ENCODE measurements at regions not wholly inside any gene's neighbourhood (a gene's known extent, or its start where the extent isn't known, plus 50 kb on each side); places are given as distances from the start of the nearest gene placed in this dataset.
"Not testable (repeated sequence)": the region's sequence is repeated elsewhere in the genome, so short reads cannot be mapped to it uniquely, and the experiment has no call there.

- ATAC-seq; H3K9me3 ChIP-seq; H3K36me3 ChIP-seq; H3K27ac ChIP-seq; intact Hi-C loops (cut with DNase I); H3K4me3 ChIP-seq; DNase-seq; H3K27me3 ChIP-seq; H3K4me1 ChIP-seq: not testable (repeated sequence)
- 51 to 69% (median 53%) methylated on average over 5 of the region's 5 CpGs for WGBS, 4 donors
Observed at GRCh38 chr16:33643698-33644381, 184.4 kb downstream of the TP53TG3F start.

DNA sequence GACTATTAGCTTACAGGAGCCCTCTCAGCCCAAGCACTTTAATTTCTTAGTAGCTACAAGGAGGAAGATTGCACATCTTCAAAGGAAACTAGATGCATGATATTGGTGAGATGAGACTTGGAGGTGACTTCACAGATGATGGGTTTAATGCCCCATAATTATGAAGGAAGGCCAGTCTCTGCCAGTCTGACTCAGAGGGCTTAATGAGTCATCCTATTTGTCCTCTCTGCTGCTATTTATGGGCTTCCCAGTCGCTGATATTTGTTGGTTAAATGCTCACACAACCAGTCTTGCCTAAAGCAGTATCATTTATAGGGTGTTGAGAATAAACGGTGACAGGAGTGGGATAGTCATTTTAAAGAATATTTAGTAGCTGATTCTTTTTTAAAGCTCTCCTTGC is 187.0 kb downstream of the TP53TG3F start:
- WGBS, 4 donors, result 22 to 41% (median 36%) methylated on average over 2 of the region's 2 CpGs
- H3K4me3 ChIP-seq; intact Hi-C loops (cut with DNase I); H3K4me1 ChIP-seq; DNase-seq; H3K27ac ChIP-seq; H3K9me3 ChIP-seq; H3K27me3 ChIP-seq; H3K36me3 ChIP-seq: not testable (repeated sequence)
- ATAC-seq, result peak in 2 of 4 donors; percentile 77 to 87

DNA sequence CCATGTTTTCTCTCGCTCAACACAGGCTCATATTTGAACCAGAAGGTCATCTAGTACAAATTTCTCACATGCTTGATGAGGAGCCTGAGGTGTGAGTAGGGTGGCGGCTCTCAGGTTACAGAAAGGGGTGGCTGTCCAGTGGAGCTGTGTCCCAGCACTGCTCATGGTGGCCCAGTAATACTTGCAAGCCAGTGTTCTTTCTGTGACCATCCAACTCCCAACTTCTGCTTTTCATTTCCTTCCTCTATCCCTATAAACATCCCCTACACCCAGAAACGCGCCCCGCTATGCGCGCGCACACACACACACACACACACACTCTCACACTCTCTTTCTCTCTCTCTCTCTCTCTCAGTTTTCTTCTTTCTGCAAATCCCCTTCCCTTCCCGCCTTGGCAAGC is 196.3 kb downstream of the TP53TG3F start:
- H3K4me3 ChIP-seq; H3K36me3 ChIP-seq; H3K4me1 ChIP-seq; H3K9me3 ChIP-seq; intact Hi-C loops (cut with DNase I); H3K27ac ChIP-seq; H3K27me3 ChIP-seq; DNase-seq: not testable (repeated sequence)
- WGBS, 4 donors, result 76 to 90% (median 84%) methylated on average over 6 to 7 of the region's 9 CpGs
- ATAC-seq, result peak in 1 of 4 donors; percentile 63

GRCh38 chr16:33656394-33656793 is 197.0 kb downstream of the TP53TG3F start:
- intact Hi-C loops (cut with DNase I); H3K4me3 ChIP-seq; H3K9me3 ChIP-seq; H3K27me3 ChIP-seq; H3K27ac ChIP-seq; DNase-seq; H3K36me3 ChIP-seq; H3K4me1 ChIP-seq: not testable (repeated sequence)
- WGBS, 4 donors, result no CpG with 5 or more reads among the region's 10 CpGs
- peak; percentile 67 to 88 (median 86) for ATAC-seq

- WGBS, 4 donors, result no CpG with 5 or more reads among the region's 3 CpGs
- H3K36me3 ChIP-seq; DNase-seq; ATAC-seq; H3K4me3 ChIP-seq; H3K27me3 ChIP-seq; intact Hi-C loops (cut with DNase I); H3K27ac ChIP-seq; H3K9me3 ChIP-seq; H3K4me1 ChIP-seq: not testable (repeated sequence)
Observed at GRCh38 chr16:33657717-33658116, 198.3 kb downstream of the TP53TG3F start.

DNA sequence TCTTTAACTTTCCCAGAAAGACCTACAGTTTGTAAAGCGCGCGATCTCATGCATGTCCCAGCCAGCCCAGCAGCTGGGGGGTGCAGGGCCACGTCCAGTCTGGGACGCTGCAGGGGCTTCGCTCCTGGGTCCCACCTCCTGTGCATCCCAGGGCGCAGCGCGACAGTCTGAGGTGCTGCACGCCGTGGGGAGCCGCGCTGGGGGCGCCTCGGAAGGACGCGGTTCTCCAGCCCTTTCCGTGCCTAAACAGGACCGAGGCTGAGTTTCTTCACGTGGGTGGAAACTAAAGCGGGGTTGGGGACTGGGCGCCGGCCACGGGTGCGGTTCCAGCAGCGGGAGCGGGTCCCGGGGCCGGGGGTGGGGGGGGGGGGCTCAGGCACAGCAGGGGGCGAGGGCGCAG is 221.4 kb downstream of the TP53TG3F start:
- H3K27ac ChIP-seq; DNase-seq; intact Hi-C loops (cut with DNase I); H3K27me3 ChIP-seq; H3K4me3 ChIP-seq; H3K4me1 ChIP-seq; ATAC-seq; H3K36me3 ChIP-seq; H3K9me3 ChIP-seq: not testable (repeated sequence)
- whole genome bisulfite sequencing, 4 donors, result 39 to 72% (median 53%) methylated on average over 21 to 31 of the region's 31 CpGs

DNA sequence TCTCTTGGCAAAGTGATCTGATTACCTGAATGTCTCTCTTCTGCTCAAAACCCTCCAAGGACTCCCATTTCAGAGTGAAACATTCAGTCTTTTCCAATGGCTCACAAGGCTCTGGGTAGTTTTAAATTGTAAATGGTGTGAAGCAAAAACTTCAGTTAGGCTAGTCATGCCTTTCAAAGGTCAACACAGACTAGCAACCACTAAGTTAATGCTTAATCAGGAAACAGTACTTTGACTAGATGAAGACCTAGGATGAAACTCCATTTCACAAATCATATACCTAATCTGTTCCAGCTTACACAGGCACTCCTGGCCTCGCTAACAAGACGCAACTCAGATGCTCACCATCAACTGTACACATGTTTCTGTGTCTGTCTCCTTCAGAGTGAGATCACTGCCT is 240.9 kb downstream of the TP53TG3F start:
- H3K27me3 ChIP-seq; ATAC-seq; H3K4me3 ChIP-seq; H3K4me1 ChIP-seq; H3K27ac ChIP-seq; H3K9me3 ChIP-seq; H3K36me3 ChIP-seq; DNase-seq; intact Hi-C loops (cut with DNase I): not testable (repeated sequence)
- WGBS, 4 donors, result 57 to 70% (median 64%) methylated on average over 2 of the region's 2 CpGs

DNA sequence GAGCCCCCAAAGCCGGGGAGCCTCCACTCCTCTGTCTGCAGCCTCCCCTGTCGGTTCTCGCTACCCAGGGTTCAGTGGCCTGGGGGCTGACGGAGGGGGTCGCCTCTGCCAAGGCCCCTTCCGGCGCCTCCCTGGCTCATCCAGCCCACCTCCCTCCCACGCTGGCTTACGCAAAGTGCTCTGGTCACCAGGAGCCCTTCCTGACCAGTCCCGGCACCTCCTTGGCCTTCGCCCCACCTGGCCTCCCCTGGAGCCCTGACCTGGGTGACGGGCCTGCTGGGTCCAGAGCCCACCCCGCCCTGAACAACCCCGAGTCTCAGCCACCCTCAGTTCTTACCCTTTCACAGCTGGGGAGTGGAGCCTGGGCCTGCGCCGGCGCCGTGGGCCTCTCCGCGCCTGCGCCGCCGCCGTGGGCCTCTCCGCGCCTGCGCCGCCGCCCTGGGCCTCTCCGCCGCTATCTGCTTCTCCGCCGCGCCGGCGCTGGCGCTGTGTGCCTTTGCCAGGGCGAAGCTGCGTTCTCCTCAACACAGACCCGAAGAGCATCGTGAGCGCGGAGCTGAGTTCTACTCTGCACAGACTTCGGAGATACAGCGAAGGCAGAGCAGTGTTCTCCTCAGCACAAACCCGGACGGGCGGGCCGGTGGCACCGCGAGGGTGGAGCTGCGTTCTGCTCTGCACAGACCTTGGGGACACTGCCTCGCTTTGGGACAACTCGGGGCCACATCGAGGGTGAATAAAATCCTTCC is 247.6 kb downstream of the TP53TG3F start:
- H3K9me3 ChIP-seq; H3K27me3 ChIP-seq; H3K4me1 ChIP-seq; intact Hi-C loops (cut with DNase I); H3K27ac ChIP-seq; ATAC-seq; H3K36me3 ChIP-seq; H3K4me3 ChIP-seq: not testable (repeated sequence)
- DNase-seq, result peak in 1 of 5 donors; percentile 33
- WGBS, 4 donors, result 45 to 73% (median 64%) methylated on average over 46 to 48 of the region's 55 CpGs

GRCh38 chr16:33707591-33707934 is 248.2 kb downstream of the TP53TG3F start:
- H3K4me1 ChIP-seq; intact Hi-C loops (cut with DNase I); ATAC-seq; H3K27ac ChIP-seq; H3K9me3 ChIP-seq; H3K36me3 ChIP-seq; H3K27me3 ChIP-seq; H3K4me3 ChIP-seq; DNase-seq: not testable (repeated sequence)
- 48 to 61% (median 55%) methylated on average over 10 to 14 of the region's 14 CpGs for WGBS, 4 donors

DNA sequence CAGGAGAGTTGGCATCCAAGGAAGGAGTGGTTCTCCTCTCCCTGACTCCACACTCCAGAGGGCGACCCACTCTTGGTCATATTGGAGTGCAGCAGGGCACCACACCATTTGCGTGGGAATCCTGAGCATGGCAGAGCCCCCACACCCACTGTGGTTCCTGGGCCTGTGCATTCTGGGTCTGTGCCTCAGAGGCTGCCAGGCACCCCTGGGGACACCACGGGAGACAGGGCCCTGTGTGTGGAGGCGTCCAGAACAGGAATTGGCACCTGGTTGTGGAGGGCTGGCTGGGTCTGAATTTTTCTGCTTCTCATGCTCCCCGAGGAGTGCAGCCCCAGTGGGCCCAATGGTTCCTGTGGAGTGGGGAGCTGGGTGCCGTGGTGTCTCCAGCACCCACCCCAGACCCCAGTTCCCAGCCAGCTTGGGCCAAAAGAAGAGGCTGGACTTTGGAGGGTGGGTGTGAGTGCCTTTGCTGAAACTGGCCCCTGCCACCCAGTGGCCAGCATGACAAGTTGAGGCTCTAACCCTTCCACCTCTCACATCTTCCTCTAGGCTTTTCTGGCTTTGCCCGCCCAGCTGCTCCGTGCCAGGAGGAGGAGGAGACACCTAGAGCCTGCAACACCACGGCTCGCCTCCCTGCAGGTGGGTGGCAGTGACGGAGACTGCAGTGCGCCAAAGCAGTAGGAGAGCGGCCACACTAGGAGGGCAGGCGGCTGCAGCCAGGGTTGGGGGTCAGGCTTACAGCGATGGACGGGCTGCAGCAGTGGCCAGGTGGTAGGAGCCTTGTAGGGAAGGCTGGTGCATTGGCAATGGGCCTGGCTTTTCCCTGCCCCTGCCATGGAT is 250.7 kb downstream of the TP53TG3F start:
- H3K36me3 ChIP-seq; H3K4me1 ChIP-seq; intact Hi-C loops (cut with DNase I); H3K9me3 ChIP-seq; H3K27ac ChIP-seq; ATAC-seq; H3K27me3 ChIP-seq; H3K4me3 ChIP-seq: not testable (repeated sequence)
- 81 to 86% (median 86%) methylated on average over 9 to 16 of the region's 16 CpGs for WGBS, 4 donors
- DNase-seq, result peak in 1 of 5 donors; percentile 54

GRCh38 chr16:33710696-33711087 is 251.3 kb downstream of the TP53TG3F start:
- DNase-seq; H3K36me3 ChIP-seq; H3K9me3 ChIP-seq; H3K4me3 ChIP-seq; intact Hi-C loops (cut with DNase I); H3K27me3 ChIP-seq; H3K4me1 ChIP-seq; ATAC-seq; H3K27ac ChIP-seq: not testable (repeated sequence)
- WGBS, 4 donors, result 73 to 93% (median 84%) methylated on average over 2 to 3 of the region's 3 CpGs

All from heart left ventricle (tissue), 16 donors.